Skeletal muscle tissue (tissue), 3 donors: ENCODE measurements at regions not wholly inside any gene's neighbourhood (a gene's known extent, or its start where the extent isn't known, plus 50 kb on each side); places are given as distances from the start of the nearest gene placed in this dataset.
"Not testable (repeated sequence)": the region's sequence is repeated elsewhere in the genome, so short reads cannot be mapped to it uniquely, and the experiment has no call there.

ENCODE experiments used
- H3K27ac ChIP-seq: one replicate; pipeline ENCODE4 v1.7.0; 2013; ENCODE audit warnings: mild to moderate bottlenecking, low read depth, low read length, inconsistent platforms
- H3K27me3 ChIP-seq, 3 donors: one replicate each; pipeline ENCODE4 v1.7.0; 2013; ENCODE audit warnings: low read length in 3 of 3; ENCODE audit not compliant: control insufficient read depth in 3 of 3, insufficient read depth in 3 of 3
- H3K36me3 ChIP-seq, 3 donors: one replicate each; pipeline ENCODE4 v1.7.0; 2013; ENCODE audit warnings: low read length in 3 of 3; ENCODE audit not compliant: control insufficient read depth in 3 of 3, insufficient read depth in 3 of 3
- H3K4me1 ChIP-seq, 3 donors: one replicate each; pipeline ENCODE4 v1.7.0; 2013; ENCODE audit warnings: low read length in 3 of 3, mild to moderate bottlenecking in 3 of 3; ENCODE audit not compliant: control insufficient read depth in 3 of 3, insufficient read depth in 3 of 3
- H3K4me3 ChIP-seq, 3 donors: one replicate each; pipeline ENCODE4 v1.7.0; 2013; ENCODE audit warnings: low read length in 3 of 3
- H3K9ac ChIP-seq, 3 donors: one replicate each; pipeline ENCODE4 v1.7.0; 2013; ENCODE audit warnings: low read length in 3 of 3, mild to moderate bottlenecking in 3 of 3, moderate library complexity in 2 of 3, low read depth in 1 of 3
- H3K9me3 ChIP-seq, 3 donors: one replicate each; pipeline ENCODE4 v1.7.0; 2013; ENCODE audit warnings: low read length in 3 of 3; ENCODE audit not compliant: control insufficient read depth in 3 of 3
- donor health status: Osteomylitis.

DNA sequence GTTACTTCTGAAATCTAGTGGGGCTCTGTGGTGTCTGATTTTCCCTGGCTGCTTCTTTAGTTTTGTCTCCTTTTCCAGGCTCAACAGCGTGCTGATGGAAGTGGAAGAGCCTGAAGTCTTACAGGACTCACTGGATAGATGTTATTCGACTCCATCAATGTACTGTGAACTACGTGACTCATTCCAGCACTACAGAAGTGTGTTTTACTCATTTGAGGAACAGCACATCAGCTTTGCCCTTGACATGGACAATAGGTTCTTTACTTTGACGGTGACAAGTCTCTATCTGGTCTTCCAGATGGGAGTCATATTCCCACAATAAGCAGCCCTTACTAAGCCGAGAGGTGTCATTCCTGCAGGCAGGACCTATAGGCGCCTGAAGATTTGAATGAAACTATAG, 51.1 kb downstream of the NBPF8 start:
- not testable (repeated sequence) for H3K27me3 ChIP-seq, H3K4me3 ChIP-seq, H3K9ac ChIP-seq, H3K36me3 ChIP-seq, H3K4me1 ChIP-seq, H3K27ac ChIP-seq, H3K9me3 ChIP-seq

DNA sequence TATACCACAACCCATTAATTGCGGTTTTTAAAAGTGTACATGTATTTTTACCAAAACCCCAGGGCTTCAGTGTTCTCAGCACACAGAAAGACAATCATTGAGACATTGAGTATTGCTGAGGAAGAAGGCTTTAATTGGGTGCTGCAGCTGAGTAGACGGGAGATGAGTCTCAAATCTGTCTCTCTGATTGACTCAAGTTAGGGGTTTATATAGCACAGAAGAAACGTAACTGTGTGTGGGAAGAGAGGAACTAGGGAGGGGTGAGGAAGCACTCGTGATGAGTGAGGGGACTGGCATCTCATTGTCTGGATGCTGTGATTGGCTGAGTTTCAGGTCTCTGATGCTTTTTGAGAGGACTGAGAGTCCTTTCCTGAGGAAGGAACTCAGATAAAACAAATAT, 62.8 kb downstream of the NBPF8 start:
- not testable (repeated sequence) for H3K27ac ChIP-seq, H3K9me3 ChIP-seq, H3K4me3 ChIP-seq, H3K9ac ChIP-seq, H3K27me3 ChIP-seq, H3K36me3 ChIP-seq, H3K4me1 ChIP-seq

- H3K4me3 ChIP-seq, H3K4me1 ChIP-seq, H3K36me3 ChIP-seq, H3K9ac ChIP-seq, H3K27me3 ChIP-seq, H3K9me3 ChIP-seq, H3K27ac ChIP-seq: not testable (repeated sequence)
Measured at GRCh38 chr1:120478400-120478799, 63.6 kb downstream of the NBPF8 start.

- not testable (repeated sequence) for H3K27me3 ChIP-seq, H3K4me3 ChIP-seq, H3K9me3 ChIP-seq, H3K4me1 ChIP-seq, H3K27ac ChIP-seq, H3K9ac ChIP-seq
- peaks cover 12 to 19% (median 18%) of the 10 kb centered on the region in 3 donors for H3K36me3 ChIP-seq
Measured at GRCh38 chr1:120487542-120487941, 72.7 kb downstream of the NBPF8 start.

- not testable (repeated sequence) for H3K27ac ChIP-seq, H3K9me3 ChIP-seq, H3K9ac ChIP-seq, H3K4me1 ChIP-seq, H3K27me3 ChIP-seq, H3K4me3 ChIP-seq
- peaks cover 12 to 22% (median 22%) of the 10 kb centered on the region in 3 donors for H3K36me3 ChIP-seq
Measured at GRCh38 chr1:120489217-120489616, 74.4 kb downstream of the NBPF8 start.

DNA sequence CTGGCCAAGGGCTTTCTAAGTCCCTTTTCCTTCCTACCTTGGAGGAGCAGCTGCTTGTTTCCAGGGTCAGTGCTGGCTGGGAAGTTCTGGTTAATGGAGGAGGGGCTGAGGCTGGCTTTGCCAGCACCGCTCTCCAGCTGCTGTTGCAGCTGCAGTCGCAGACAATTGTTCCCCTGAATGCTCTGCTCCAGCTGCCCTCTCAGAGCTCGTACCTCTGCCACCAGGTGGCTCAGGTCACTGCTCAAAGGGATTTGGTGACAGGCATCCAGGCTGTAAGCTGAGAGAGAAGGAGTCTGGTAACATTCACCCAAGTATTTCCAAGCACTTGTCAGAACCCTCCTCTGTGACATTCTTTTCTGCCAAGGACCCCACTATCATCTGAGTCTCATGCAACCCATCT, 82.3 kb downstream of the NBPF8 start:
- H3K36me3 ChIP-seq, H3K9ac ChIP-seq, H3K4me1 ChIP-seq, H3K9me3 ChIP-seq, H3K4me3 ChIP-seq, H3K27me3 ChIP-seq, H3K27ac ChIP-seq: not testable (repeated sequence)

DNA sequence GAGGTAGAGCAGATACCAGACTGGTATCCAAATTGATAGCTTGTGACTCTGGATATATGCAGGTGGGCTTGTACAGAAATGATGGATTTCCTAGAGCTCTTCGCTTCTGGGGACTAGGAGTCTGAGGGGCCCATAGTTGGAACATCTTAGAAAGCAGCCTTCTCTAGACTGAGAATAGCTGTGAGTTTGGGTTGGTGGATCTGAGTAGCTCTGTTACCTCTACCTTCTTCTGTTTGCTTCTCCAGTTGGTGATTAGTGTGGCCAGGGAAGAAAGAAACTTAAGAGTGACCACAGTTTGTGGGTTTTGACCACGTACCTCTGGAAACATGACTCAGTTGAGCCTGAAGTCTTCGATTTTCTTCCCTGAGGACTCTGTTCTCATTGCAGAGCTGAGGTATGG, 88.4 kb downstream of the NBPF8 start:
- H3K9me3 ChIP-seq, H3K27ac ChIP-seq, H3K9ac ChIP-seq, H3K4me1 ChIP-seq, H3K4me3 ChIP-seq, H3K27me3 ChIP-seq: not testable (repeated sequence)
- peaks cover 0 to 12% (median 3%) of the 10 kb centered on the region in 3 donors for H3K36me3 ChIP-seq

- H3K9me3 ChIP-seq, H3K27me3 ChIP-seq, H3K4me1 ChIP-seq, H3K4me3 ChIP-seq, H3K9ac ChIP-seq, H3K27ac ChIP-seq: not testable (repeated sequence)
- peaks cover under 1 to 14% (median 3%) of the 10 kb centered on the region in 3 donors for H3K36me3 ChIP-seq
Measured at GRCh38 chr1:120506352-120506751, 91.5 kb downstream of the NBPF8 start.

DNA sequence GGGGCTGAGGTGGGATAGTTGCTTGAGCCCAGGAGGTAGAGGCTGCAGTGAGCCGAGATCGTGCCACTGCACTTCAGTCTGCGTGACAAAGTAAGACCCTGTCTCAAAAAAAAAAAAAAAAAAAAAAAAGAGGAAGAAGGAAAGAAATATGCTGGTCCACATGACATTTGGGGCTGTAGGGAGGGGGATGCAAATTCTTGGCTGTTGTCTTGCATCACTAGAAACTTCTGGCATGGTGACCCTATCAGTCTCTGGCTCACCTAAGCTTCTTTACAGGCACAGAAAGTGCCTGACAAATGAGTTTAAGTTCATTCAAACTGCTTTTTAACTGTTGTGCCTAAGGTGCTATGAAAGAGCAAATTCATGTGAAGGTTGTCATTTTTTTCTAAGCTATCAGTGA, 93.5 kb downstream of the NBPF8 start:
- H3K9ac ChIP-seq, H3K27me3 ChIP-seq, H3K4me1 ChIP-seq, H3K9me3 ChIP-seq, H3K4me3 ChIP-seq, H3K27ac ChIP-seq: not testable (repeated sequence)
- peaks cover 10 to 14% (median 13%) of the 10 kb centered on the region in 3 donors for H3K36me3 ChIP-seq

DNA sequence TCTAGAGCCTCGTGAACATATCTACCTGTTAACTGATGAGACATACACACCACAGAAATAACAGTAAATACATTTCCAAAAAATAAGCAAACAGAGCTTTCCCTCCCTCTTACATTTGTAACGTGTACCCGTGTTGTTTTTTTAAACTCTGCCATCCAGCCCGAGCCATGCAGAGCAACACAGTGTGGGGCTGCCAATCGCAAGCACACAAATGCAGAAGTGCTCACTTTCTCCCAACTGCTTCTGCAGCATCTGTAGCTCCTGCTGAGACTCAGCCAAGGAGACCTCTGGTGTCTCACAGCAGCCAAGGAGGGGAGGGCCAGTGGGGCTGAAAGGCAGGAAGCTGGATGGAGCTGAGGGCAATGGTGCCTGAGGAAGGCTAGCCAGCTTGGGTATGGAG, 94.4 kb downstream of the NBPF8 start:
- H3K27ac ChIP-seq, H3K27me3 ChIP-seq, H3K9ac ChIP-seq, H3K4me3 ChIP-seq, H3K4me1 ChIP-seq, H3K9me3 ChIP-seq: not testable (repeated sequence)
- H3K36me3 ChIP-seq: peaks cover 8 to 14% (median 10%) of the 10 kb centered on the region in 3 donors

DNA sequence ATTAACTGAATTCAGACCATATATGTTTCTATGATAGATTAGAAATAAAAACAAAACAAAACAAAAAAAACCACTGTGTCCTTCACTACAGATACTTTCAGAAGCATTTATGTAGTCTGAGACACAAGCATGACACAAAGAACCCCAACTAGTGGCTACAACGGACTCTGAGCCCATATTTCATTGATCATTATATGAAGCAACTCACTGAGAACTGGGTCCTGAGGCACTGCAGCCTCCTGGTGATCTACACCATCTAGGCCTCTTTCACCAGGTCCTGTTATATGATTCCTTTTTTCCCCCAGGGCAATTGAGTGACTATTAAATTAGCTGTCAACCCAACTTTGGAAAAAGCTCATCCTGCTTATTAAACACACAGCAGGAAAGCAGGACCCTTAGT, 98.3 kb downstream of the NBPF8 start:
- not testable (repeated sequence) for H3K27ac ChIP-seq, H3K4me3 ChIP-seq, H3K4me1 ChIP-seq

More for the DNA sequence above, 98.3 kb downstream of the NBPF8 start:
- not testable (repeated sequence) for H3K27me3 ChIP-seq, H3K9me3 ChIP-seq, H3K9ac ChIP-seq
- H3K36me3 ChIP-seq: peaks cover 9 to 14% (median 10%) of the 10 kb centered on the region in 3 donors
